Activated T-cell treated with anti-CD3 and anti-CD28 coated beads for 4 hours (primary cell): ENCODE measurements at regions not wholly inside any gene's neighbourhood (a gene's known extent, or its start where the extent isn't known, plus 50 kb on each side); places are given as distances from the start of the nearest gene placed in this dataset.

ENCODE experiments used
- DNase-seq: peaks from one replicate; pipeline ENCODE4 v3.0.0-alpha.2; 2020

DNA sequence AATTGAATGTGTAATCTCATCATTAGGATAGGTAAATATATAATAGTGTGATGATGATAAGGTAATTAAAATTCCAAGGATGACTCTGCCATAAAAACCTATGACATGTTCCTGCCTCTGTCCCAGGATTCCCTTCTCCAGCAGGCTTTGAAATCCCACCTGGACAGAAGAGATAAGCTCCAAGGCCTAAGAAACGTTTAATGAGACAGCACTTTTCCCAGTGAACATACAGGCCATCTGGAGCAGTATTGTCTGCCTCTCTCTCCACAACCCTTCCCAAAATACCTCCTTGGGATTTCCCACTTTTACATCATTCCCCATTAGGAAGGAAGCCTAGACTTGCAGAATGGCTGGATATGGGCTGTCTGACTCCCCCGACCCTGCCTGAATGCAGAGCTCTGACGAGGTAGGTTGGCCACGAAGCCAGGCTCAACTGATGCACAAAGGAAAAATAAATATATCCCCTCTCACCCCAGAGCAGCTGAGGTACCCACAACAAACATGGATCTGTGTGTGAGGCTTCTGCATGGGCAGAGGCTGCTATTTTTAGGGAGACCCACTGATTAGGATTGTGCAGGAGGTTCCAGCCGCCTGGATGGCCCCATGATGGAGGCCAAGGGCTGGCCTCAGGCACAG is 71.0 kb downstream of the TMPRSS5 start:
- DNase-seq, result no peak

GRCh38 chr11:113632981-113633380 is 73.1 kb downstream of the TMPRSS5 start:
- no peak for DNase-seq

- no peak for DNase-seq
These were observed 76.5 kb downstream of the TMPRSS5 start for GRCh38 chr11:113629562-113629961.

DNA sequence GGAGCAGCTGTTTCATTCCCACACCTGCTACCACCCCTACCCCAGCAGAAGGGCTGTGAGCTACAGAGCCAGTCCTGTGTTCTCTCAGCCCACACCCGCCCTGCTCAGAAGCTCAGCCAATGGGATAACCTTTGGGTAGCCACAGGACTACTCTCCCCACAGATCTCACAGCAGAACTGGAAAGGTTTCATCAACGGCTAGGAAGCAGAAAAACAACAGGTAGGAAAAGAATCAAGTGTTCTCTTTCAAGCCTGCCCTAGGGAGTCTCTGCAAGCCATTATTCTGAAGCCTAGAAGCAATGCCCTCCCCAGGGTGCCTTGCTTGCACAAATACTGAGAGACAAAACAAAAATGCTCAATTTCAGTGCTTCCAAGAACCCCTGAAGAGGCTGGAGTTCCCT is 77.2 kb downstream of the TMPRSS5 start:
- DNase-seq, result no peak

DNA sequence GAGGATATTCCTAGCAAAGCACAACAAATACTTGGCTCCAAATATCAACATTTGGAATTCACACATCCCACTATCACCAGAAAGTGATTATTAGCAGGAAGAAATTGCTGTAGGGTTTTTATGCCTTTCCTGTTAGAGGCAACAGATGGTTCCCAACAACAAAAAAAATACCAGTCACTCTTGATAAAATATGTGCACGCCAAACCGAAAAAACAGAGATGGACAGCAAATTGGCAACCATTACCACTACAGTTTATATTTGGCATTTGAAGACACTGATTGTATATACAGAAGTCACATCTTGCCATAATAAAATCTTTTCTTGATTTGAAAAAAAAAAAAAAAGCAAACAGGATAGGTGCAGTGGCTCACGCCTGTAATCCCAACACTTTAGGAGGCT is 78.2 kb downstream of the TMPRSS5 start:
- no peak for DNase-seq

- DNase-seq, result no peak
These were observed 78.8 kb downstream of the TMPRSS5 start for GRCh38 chr11:113627297-113627696.

- DNase-seq, result no peak
These were observed 79.4 kb downstream of the TMPRSS5 start for GRCh38 chr11:113626736-113627135.

DNA sequence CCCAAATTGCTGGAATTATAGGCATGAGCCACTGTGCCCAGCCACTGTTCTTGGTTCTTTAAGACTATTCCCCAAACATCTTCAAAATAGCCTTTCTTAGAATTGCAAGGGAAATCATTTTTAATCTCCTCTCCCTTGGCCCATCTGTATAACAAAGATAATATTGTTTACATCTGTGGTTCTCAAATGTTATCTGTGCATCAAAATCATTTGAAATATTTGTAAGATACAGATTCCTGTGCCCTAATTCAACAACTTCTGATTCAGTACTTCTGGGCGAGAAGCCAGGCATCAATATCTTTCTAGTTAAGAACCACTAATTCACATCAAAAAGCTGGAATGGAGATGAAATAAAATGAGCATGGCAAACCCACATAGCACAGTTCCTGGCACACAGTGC is 83.0 kb downstream of the TMPRSS5 start:
- no peak for DNase-seq

DNA sequence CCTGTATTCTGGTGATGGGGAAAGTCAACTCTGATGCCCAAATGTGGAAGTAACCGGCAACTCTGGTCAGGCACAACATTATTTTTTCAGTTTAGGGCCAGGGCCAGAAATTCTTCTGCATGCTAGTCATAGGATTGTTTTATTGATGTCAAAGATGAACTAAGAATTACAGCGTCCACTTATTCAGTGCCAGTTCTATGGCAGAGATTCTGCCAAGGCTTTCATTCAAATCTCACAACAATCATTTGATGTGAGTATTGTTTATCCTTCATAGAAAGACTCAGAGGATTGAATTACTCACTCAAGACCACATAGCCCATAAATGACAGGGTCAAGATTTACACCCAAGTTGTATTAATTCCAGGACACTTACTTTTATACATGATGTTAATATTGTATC is 87.7 kb downstream of the TMPRSS5 start:
- DNase-seq, result no peak

DNA sequence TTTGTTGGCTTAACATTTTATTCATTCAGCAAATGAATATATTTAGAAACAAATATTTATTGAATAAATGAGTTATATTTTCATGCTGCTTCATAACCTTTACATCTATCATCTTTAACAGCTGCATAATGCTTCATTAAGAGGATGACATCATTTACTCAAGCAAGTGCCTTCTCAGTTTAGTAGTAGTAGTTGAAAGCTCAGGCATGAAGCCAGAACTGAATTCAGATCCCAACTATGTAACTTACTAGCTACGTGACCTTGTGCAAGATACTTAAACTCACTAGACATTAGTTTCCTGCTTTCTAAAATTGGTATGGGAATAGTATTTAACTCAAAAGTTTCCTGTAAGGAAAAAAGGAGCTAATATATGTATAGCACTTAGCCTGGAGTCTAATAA is 90.3 kb downstream of the TMPRSS5 start:
- DNase-seq, result no peak

- no peak for DNase-seq
These were observed 91.0 kb downstream of the TMPRSS5 start for GRCh38 chr11:113615098-113615497.

GRCh38 chr11:113614097-113614496 is 92.0 kb downstream of the TMPRSS5 start:
- no peak for DNase-seq

- no peak for DNase-seq
These were observed 92.5 kb downstream of the TMPRSS5 start for GRCh38 chr11:113613619-113614018.

DNA sequence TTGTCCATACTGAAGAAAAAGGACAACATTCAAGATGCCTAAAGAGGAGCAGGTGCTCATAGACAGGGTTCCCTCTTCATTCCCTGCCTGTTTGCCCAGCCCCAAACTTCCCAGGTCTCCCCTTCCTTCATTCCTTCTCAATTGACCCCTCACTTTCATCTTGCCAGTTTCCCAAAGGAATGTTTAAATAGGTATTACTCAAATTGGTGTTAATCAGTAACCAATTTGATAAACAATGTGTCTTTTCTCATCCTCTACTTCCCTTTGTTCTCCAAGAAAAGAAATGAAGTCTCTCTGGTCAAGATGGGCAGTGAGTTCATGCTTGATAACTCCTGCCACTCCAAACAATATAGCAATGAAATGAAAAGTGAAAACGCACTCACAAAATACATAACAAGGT is 101.9 kb downstream of the TMPRSS5 start:
- DNase-seq, result no peak

DNA sequence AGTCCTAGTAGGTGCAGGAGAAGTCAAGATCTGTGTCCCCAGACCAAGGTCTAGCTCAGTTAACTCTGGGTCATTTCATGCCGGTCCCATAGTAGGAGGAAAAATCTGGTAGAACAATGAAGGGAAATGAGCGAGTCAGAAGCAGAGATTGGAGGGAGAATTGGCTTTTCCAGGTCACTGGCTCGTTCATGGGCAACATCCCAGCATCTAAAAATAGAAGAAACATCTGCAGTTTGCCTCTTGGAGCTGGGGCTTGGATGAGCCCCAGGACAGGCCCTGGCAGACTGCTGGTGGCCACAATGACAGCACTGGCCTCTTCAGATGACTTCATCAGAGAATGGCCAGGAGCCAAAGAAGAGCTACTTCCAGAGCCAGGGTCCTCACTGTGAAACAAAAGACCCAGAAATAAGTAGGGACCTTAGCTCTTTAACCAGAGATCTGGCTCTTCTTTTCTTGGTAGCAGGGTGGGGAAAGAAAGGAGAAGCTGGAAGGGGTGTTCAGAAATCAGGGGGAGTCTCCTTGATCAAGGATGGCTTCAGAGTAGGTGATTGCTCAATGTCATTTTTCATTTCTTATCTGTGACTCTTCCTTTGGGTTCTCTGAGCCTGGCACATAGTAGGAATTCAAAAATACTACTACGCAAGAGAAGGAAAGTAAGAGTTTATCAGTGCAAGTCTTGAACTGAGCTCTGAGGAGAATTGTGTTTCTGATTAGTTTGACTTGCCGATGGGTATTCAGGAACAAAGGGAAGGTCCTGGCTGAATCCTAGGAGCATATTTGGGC is 102.6 kb downstream of the TMPRSS5 start:
- no peak for DNase-seq

GRCh38 chr11:113602483-113602882 is 103.6 kb downstream of the TMPRSS5 start:
- no peak for DNase-seq

DNA sequence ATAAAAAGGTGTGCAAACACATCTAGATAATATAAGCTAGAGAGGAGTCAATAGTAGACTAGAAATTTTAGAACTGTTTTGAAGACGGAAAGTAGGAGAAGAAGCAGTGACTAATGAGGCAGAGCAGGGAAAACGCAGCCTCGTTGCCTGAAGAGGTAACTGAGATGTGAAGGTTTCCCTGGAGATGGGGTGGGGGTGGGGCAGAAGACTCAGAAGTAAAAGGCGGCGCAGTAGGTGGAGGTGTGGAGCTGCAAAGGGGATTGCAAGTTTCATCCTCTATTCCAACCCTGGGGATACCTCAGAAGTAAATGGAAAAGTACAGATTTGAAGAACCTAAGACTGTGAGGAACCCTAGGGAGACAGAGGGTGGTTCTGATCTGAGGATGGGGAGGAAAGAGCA is 109.5 kb downstream of the TMPRSS5 start:
- no peak for DNase-seq

- DNase-seq, result no peak
These were observed 110.1 kb downstream of the TMPRSS5 start for GRCh38 chr11:113595810-113596594.

- no peak for DNase-seq
These were observed 112.3 kb downstream of the TMPRSS5 start for GRCh38 chr11:113593698-113594308.

DNA sequence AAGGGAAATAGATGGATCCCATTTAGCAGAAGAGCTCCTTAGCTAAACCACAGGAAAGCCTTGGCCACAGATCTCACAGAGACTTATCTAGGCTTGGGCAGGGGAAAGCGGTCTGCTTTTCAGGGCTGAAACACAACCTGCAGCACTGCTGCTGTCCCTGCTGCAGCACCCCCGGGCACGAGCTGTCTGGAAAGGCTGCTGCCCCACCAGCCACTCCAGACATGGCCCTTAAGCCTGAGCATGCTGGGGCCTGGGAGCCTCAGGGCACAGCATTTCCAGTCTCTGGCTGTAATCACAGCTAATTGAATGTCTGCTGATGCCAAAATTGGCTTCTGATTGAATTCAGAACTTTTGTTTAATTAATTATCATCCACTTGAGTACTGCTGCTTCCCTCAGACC is 115.0 kb downstream of the TMPRSS5 start:
- no peak for DNase-seq

GRCh38 chr11:113587308-113587739 is 112.1 kb upstream of the DRD2 start:
- no peak for DNase-seq

GRCh38 chr11:113584371-113584770 is 109.2 kb upstream of the DRD2 start:
- no peak for DNase-seq

DNA sequence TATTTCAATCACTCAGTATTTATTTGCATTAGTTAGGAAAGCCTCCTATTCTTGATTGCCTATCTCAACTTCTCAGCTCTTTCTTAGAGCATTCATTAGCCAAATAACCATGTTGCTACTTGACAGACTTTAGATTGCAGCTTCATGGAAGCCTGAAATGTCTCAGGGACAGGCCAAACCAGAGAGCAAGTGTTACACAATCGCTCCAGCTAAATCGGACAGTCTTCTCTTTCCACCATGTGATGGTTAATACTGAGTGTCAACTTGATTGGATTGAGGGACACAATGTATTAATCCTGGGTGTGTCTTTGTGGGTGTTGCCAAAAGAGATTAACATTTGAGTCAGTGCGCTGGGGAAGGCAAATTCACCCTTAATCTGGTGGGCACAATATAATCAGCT is 106.5 kb upstream of the DRD2 start:
- no peak for DNase-seq
